RCC 7860 (cell line): ENCODE measurements at regions not wholly inside any gene's neighbourhood (a gene's known extent, or its start where the extent isn't known, plus 50 kb on each side); places are given as distances from the start of the nearest gene placed in this dataset.

Experiments
- DNase-seq: peaks from one replicate; pipeline ENCODE4 v3.0.0-alpha.2; 2015; ENCODE audit warnings: low spot score
- FAIRE-seq: peaks from 2 replicates; lab custom pipeline; 2012; peaks lifted over from hg19 to GRCh38; lab: Jason Lieb, UNC

- no peak for FAIRE-seq
- no peak for DNase-seq
Observed at GRCh38 chr1:87506147-87506546, 177.5 kb downstream of the LMO4 start.

- no peak for DNase-seq
- no peak for FAIRE-seq
Observed at GRCh38 chr1:87508247-87508787, 179.6 kb downstream of the LMO4 start.

GRCh38 chr1:87510540-87510939 is 181.9 kb downstream of the LMO4 start:
- DNase-seq, result no peak
- FAIRE-seq, result no peak

- DNase-seq (no peak), FAIRE-seq (no peak)
Observed at GRCh38 chr1:87511449-87511848, 182.8 kb downstream of the LMO4 start.

GRCh38 chr1:87512431-87512830 is 183.8 kb downstream of the LMO4 start:
- no peak for DNase-seq
- peak; percentile 47 for FAIRE-seq

DNA sequence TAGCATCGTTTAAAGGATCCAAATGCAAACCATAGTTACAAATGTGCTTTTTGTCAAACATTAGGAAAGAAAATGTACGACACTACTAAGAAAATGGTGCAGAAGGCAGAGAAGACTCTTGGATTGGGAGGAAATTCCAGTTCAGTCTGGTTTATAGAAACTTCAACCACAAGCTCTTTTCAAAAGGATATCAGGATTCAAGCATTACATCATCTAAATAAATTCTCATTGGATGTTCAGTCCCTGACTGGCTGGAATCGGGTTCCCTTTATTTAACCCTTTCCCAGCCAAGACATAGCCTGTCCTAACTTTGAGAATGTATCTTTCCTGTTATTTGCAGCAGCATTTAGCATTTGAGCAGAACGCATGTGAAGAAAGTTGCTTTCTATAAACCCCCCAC is 184.6 kb downstream of the LMO4 start:
- FAIRE-seq, result no peak

DNA sequence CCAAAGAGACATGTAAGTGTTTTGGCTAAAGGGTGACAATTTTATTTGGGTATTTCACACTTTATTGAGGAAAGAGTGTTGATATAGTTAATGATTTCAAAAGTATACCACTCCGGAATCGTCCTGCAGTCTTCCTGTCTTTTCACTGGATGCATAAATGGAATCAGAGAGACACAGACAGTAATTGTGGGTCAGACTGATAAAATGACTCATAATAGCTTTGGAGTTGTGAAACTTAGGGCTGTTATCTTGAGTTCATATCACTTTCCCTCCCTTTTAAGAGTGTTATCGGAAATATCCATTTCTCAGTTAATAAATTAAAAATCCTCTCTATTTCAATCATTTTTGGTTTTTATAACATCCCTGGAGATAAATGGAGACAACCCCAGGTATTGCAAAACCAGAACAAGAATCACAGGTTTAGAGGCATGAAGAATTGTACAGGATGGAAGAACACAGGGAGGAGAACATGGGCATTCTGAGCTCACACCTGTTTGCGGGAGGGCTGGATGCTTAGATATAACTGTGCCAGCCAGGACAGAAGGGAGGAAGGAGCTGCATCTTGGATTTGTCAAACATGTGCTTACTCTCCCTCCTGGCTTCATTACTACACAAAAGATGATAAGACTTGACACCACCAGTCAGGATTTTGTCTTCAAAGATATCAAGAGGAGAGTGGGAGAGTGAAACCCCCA is 185.4 kb downstream of the LMO4 start:
- FAIRE-seq (peak; percentile 81), DNase-seq (peak; percentile 12)

More for the DNA sequence above, 184.6 kb downstream of the LMO4 start:
- peak; percentile 22 for DNase-seq

- FAIRE-seq, result no peak
Observed at GRCh38 chr1:87515781-87516180, 187.1 kb downstream of the LMO4 start.

GRCh38 chr1:87518794-87519193 is 190.1 kb downstream of the LMO4 start:
- DNase-seq (no peak), FAIRE-seq (no peak)

More at GRCh38 chr1:87515781-87516180, 187.1 kb downstream of the LMO4 start:
- DNase-seq, result no peak

- no peak for FAIRE-seq
- no peak for DNase-seq
Observed at GRCh38 chr1:87521452-87521851, 192.8 kb downstream of the LMO4 start.

GRCh38 chr1:87523466-87523865 is 194.8 kb downstream of the LMO4 start:
- no peak for DNase-seq
- FAIRE-seq, result no peak

GRCh38 chr1:87524021-87524754 is 195.5 kb downstream of the LMO4 start:
- DNase-seq (no peak), FAIRE-seq (no peak)

DNA sequence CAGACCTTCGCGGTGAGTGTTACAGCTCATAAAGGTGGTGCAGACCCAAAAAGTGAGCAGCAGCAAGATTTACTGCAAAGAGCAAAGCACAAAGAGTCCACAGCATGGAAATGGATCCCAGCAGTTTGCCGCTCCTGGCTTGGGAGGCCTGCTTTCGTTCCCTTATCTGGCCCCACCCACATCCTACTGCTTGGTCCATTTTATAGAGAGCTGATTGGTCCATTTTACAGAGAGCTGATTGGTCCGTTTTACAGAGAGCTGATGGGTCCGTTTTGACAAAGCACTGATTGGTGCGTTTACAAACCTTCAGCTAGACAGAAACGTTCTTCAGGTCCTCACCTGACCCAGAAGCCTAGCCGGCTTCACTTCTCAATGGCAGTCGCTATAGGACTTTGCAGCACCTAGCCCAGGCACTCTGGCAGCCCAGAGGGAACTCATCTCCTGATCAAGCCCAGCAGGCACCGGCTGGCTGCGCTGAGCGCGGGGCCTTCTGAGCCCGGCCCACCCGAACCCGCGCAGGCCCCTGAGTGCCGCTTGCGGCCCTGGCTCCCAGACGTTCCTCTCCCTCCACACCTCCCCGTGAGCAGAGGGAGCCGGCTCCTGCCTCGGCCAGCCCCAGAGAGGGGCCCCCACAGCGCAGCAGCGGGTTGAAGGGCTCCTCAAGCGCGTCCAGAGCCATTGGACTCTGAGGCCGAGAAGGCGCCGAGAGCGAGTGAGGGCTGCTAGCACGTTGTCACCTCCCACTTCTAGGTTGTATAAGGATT is 200.3 kb downstream of the LMO4 start:
- DNase-seq, result no peak

GRCh38 chr1:87530042-87530807 is 201.5 kb downstream of the LMO4 start:
- FAIRE-seq (no peak), DNase-seq (no peak)

More for the DNA sequence above, 200.3 kb downstream of the LMO4 start:
- no peak for FAIRE-seq

DNA sequence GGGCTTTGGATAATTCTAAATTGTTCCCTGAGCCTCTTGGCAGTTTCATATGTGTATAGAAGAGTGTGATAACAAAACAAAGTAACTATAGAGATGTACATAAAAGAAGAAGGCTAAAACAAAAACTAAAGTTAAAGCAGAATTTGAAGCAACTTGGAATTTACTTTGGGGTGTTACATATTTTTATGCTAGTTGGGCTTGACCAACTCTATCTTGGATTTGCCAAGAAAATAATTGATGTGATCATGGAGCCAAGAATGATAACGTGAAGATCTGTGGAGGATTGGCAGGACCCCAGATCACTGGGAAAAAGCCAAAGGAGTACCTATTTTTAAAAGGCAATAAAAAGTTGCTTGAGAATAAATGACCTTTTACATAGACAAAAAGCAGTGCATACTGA is 206.9 kb downstream of the LMO4 start:
- no peak for FAIRE-seq
- DNase-seq, result no peak

DNA sequence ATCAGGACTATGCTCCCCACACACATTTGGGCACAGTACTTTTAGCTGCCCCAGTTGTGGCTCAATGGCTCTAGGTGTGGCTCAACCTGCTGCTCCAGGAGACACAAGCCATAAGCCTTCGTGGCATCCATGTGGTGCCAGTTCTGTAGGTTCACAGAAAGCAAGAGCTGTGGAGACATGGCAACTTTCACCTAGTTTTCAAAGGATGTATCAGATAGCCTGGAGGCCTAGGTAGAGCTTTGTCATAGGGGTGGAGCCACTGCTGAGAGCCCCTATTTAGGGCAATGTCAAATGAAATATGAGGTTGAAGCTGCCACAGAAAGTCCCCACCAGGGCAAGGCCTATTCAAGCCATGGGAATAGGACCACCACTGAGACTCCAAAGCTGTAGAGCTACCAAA is 210.5 kb downstream of the LMO4 start:
- DNase-seq, result no peak

GRCh38 chr1:87542697-87543096 is 214.0 kb downstream of the LMO4 start:
- FAIRE-seq (no peak), DNase-seq (no peak)

More for the DNA sequence above, 210.5 kb downstream of the LMO4 start:
- FAIRE-seq, result no peak

DNA sequence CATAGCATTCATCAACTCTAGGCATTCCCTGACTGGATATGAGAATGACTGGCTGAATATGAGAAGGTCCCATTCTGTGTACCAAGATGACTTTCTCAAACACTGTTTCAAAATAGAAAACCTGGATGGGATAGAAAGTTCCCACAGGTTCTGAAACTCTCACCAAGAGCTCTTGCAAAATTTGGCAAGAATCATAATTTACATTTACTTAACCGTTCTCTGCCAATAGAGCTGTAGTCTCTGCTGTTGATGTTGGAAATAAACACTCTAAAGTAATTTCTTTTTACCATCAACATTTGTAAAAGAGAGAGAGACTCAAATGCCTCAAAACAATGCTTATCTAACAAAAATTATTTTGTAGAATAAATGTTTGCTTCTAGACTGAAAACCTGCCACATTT is 221.1 kb downstream of the LMO4 start:
- FAIRE-seq, result no peak
- DNase-seq, result no peak

GRCh38 chr1:87553511-87553910 is 224.8 kb downstream of the LMO4 start:
- DNase-seq (no peak), FAIRE-seq (no peak)

- FAIRE-seq (no peak), DNase-seq (no peak)
Observed at GRCh38 chr1:87555366-87555765, 226.7 kb downstream of the LMO4 start.

DNA sequence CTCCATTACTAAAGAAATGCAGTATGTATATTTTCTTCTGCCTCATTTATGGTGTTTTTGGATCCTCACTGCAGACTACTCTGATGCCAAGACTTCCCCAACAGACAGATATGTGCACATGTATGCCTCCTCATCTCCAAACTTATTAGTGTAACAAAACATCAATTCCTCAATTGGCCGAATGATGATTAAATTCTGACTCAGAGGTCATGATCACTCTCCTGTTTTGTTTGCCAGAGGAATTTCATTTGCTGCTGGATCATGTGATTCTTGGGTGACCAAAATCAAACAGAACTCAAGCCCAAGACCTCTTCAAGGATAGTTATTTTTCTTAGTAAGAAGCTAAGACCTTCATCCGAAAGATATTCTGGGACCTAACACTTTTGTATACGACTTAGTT is 227.6 kb downstream of the LMO4 start:
- no peak for DNase-seq
- no peak for FAIRE-seq
